Muscle of leg (tissue), 3 donors: ENCODE measurements at regions not wholly inside any gene's neighbourhood (a gene's known extent, or its start where the extent isn't known, plus 50 kb on each side); places are given as distances from the start of the nearest gene placed in this dataset.

ENCODE experiments used
- DNase-seq: peaks from one replicate; pipeline ENCODE4 v3.0.0; 2013
- H3K27ac ChIP-seq: one replicate; pipeline ENCODE4 v1.5.1; 2013; ENCODE audit warnings: mild to moderate bottlenecking, low read length, control low read depth
- H3K27me3 ChIP-seq: one replicate; pipeline ENCODE4 v1.6.1; 2013; ENCODE audit warnings: low read length; ENCODE audit not compliant: control insufficient read depth, insufficient read depth
- H3K36me3 ChIP-seq: one replicate; pipeline ENCODE4 v1.6.1; 2013; ENCODE audit warnings: low read length; ENCODE audit not compliant: control insufficient read depth, insufficient read depth
- H3K4me1 ChIP-seq: one replicate; pipeline ENCODE4 v1.6.1; 2013; ENCODE audit warnings: low read length; ENCODE audit not compliant: control insufficient read depth, insufficient read depth
- H3K4me3 ChIP-seq: one replicate; pipeline ENCODE4 v1.5.1; 2013; ENCODE audit warnings: low read length, control low read depth
- H3K9me3 ChIP-seq: replicated peaks from 2 replicates; pipeline ENCODE4 v1.6.1; 2013; ENCODE audit warnings: low read depth, low read length; ENCODE audit not compliant: control insufficient read depth
- WGBS: methylation state at CpG from one replicate; pipeline ENCODE4 v1.1.5; 2013; ENCODE audit warnings: missing lambda C conversion rate; ENCODE audit not compliant: insufficient coverage; 5-methylcytosine and 5-hydroxymethylcytosine counted together

- WGBS = 80% methylated on average over 1 of the region's 2 CpGs
- Histone ChIP-seq H3K27me3 (no peaks in the 10 kb centered on the region), H3K9me3 (no peaks in the 10 kb centered on the region), H3K36me3 (no peaks in the 10 kb centered on the region), H3K4me1 (peaks cover 5% of the 10 kb centered on the region), H3K27ac (no peak overlapping the region), H3K4me3 (no peak overlapping the region)
- no peak for DNase-seq
Observed at GRCh38 chr6:138550346-138550767, 51.1 kb upstream of the NHSL1 start.

GRCh38 chr6:138554146-138554545, 54.9 kb upstream of the NHSL1 start:
- H3K27ac ChIP-seq = no peak overlapping the region
- peaks cover 6% of the 10 kb centered on the region for H3K4me1 ChIP-seq
- WGBS = no CpG with 5 or more reads among the region's 5 CpGs
- H3K9me3 ChIP-seq = no peaks in the 10 kb centered on the region
- no peak overlapping the region for H3K4me3 ChIP-seq
- H3K27me3 ChIP-seq = no peaks in the 10 kb centered on the region
- no peak for DNase-seq
- H3K36me3 ChIP-seq = no peaks in the 10 kb centered on the region

- no peak for DNase-seq
- no peak overlapping the region for H3K27ac ChIP-seq
Observed at GRCh38 chr6:138555421-138555988, 56.2 kb upstream of the NHSL1 start.

GRCh38 chr6:138557147-138557546, 57.9 kb upstream of the NHSL1 start:
- WGBS = 72% methylated on average over 3 of the region's 5 CpGs
- Histone ChIP-seq H3K9me3 (no peaks in the 10 kb centered on the region), H3K4me3 (no peak overlapping the region), H3K27me3 (no peaks in the 10 kb centered on the region), H3K36me3 (no peaks in the 10 kb centered on the region), H3K27ac (no peak overlapping the region), H3K4me1 (peaks cover 6% of the 10 kb centered on the region)
- no peak for DNase-seq

More at GRCh38 chr6:138555421-138555988, 56.2 kb upstream of the NHSL1 start:
- WGBS = 59% methylated on average over 2 of the region's 5 CpGs
- Histone ChIP-seq H3K4me3 (no peak overlapping the region), H3K36me3 (no peaks in the 10 kb centered on the region), H3K27me3 (no peaks in the 10 kb centered on the region), H3K9me3 (no peaks in the 10 kb centered on the region), H3K4me1 (peaks cover 6% of the 10 kb centered on the region)

GRCh38 chr6:138559143-138559542, 59.8 kb upstream of the NHSL1 start:
- Histone ChIP-seq H3K36me3 (no peaks in the 10 kb centered on the region), H3K9me3 (no peaks in the 10 kb centered on the region), H3K27ac (no peak overlapping the region), H3K4me3 (no peak overlapping the region), H3K27me3 (no peaks in the 10 kb centered on the region), H3K4me1 (peaks cover 6% of the 10 kb centered on the region)
- DNase-seq = no peak
- 67% methylated on average over 3 of the region's 4 CpGs for WGBS

GRCh38 chr6:138560130-138560860, 61.0 kb upstream of the NHSL1 start:
- no peaks in the 10 kb centered on the region for H3K36me3 ChIP-seq
- no peak for DNase-seq
- 100% methylated on average over 1 of the region's 10 CpGs for WGBS
- H3K4me1 ChIP-seq = peaks cover 4% of the 10 kb centered on the region
- H3K9me3 ChIP-seq = no peaks in the 10 kb centered on the region
- no peak overlapping the region for H3K4me3 ChIP-seq
- H3K27ac ChIP-seq = no peak overlapping the region
- H3K27me3 ChIP-seq = no peaks in the 10 kb centered on the region

- Histone ChIP-seq H3K4me1 (no peaks in the 10 kb centered on the region), H3K4me3 (no peak overlapping the region), H3K9me3 (no peaks in the 10 kb centered on the region), H3K36me3 (no peaks in the 10 kb centered on the region), H3K27me3 (no peaks in the 10 kb centered on the region), H3K27ac (no peak overlapping the region)
- DNase-seq = no peak
- 89% methylated on average over 4 of the region's 8 CpGs for WGBS
Observed at GRCh38 chr6:138562691-138563090, 63.4 kb upstream of the NHSL1 start.

- no peak overlapping the region for H3K27ac ChIP-seq
- no peaks in the 10 kb centered on the region for H3K27me3 ChIP-seq
- WGBS = no CpG with 5 or more reads among the region's 6 CpGs
Observed at GRCh38 chr6:138563231-138563630, 63.9 kb upstream of the NHSL1 start.

GRCh38 chr6:138563650-138564049, 64.4 kb upstream of the NHSL1 start:
- Histone ChIP-seq H3K4me1 (no peaks in the 10 kb centered on the region), H3K36me3 (no peaks in the 10 kb centered on the region), H3K27ac (no peak overlapping the region), H3K9me3 (no peaks in the 10 kb centered on the region), H3K4me3 (no peak overlapping the region), H3K27me3 (no peaks in the 10 kb centered on the region)
- no peak for DNase-seq
- 63% methylated on average over 1 of the region's 3 CpGs for WGBS

More at GRCh38 chr6:138563231-138563630, 63.9 kb upstream of the NHSL1 start:
- Histone ChIP-seq H3K9me3 (no peaks in the 10 kb centered on the region), H3K4me1 (no peaks in the 10 kb centered on the region), H3K4me3 (no peak overlapping the region), H3K36me3 (no peaks in the 10 kb centered on the region)
- no peak for DNase-seq

GRCh38 chr6:138564170-138564721, 65.0 kb upstream of the NHSL1 start:
- WGBS = 95% methylated on average over 3 of the region's 5 CpGs
- Histone ChIP-seq H3K4me3 (no peak overlapping the region), H3K27ac (no peak overlapping the region), H3K4me1 (no peaks in the 10 kb centered on the region), H3K27me3 (no peaks in the 10 kb centered on the region), H3K9me3 (no peaks in the 10 kb centered on the region), H3K36me3 (no peaks in the 10 kb centered on the region)
- no peak for DNase-seq
